NCI-H2107 treated with DMSO at 0.1 percent for 48 hours (cell line): ENCODE measurements at regions not wholly inside any gene's neighbourhood (a gene's known extent, or its start where the extent isn't known, plus 50 kb on each side); places are given as distances from the start of the nearest gene placed in this dataset.
"Not testable (repeated sequence)": the region's sequence is repeated elsewhere in the genome, so short reads cannot be mapped to it uniquely, and the experiment has no call there.

Experiments
- DNase-seq: peaks from one replicate; lab custom pipeline; 2025; ENCODE audit not compliant: unreplicated experiment; lab: John Stamatoyannopoulos, UW

- no peak for DNase-seq
Observed at GRCh38 chrX:96502507-96502906, 182.1 kb upstream of the DIAPH2 start.

GRCh38 chrX:96529386-96529785 is 155.3 kb upstream of the DIAPH2 start:
- not testable (repeated sequence) for DNase-seq

GRCh38 chrX:96538104-96538725 is 146.4 kb upstream of the DIAPH2 start:
- DNase-seq = no peak

DNA sequence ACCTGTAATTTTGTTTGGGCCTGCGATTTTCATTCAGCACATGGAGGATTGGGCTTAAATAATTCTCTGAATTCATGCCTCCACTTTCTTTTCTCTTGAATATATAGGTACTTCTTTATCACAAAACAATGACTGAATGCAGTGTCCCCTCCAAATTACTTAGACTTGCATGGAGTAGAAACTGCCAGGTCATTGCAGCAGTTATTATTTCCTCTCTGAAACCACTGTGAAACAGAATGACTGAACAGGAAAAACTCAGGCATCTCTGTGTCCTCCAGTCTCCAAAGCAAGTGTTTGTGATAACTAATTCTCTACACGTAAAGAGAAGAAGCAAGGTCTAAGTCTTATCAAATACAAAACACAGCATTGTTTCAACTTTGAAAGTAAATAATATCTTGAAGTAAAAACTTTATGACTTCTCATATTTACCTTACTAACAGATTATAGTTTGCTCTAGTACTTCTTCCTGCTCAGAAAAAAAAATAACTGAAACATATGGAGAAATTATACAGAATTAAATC is 144.5 kb upstream of the DIAPH2 start:
- DNase-seq = no peak

GRCh38 chrX:96546281-96546680 is 138.4 kb upstream of the DIAPH2 start:
- DNase-seq = not testable (repeated sequence)

DNA sequence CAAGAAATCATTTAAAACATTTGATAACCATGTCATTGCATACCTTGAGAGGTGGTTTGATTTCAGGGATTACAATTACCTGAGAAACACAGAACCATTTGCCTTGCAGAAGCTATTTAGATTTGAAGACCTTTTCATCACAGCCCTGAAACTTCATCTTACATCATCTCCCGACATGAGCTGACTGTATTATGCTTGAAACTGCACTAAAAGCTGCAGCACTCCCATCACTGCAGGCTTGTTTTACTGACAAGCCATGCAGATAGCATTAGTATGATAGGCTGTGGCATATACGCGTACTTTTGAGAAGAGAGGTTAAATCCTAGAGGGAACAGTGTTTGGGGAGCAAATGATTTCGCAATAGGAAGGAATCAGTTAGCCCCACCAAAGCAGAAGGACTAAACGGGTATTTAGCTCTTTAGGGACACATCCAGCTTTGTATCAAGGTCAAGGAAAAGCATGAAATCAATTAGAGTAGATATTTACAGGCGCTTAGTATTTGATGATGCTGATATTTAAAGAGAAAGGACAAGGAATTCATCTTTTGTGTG is 133.2 kb upstream of the DIAPH2 start:
- DNase-seq = no peak

DNA sequence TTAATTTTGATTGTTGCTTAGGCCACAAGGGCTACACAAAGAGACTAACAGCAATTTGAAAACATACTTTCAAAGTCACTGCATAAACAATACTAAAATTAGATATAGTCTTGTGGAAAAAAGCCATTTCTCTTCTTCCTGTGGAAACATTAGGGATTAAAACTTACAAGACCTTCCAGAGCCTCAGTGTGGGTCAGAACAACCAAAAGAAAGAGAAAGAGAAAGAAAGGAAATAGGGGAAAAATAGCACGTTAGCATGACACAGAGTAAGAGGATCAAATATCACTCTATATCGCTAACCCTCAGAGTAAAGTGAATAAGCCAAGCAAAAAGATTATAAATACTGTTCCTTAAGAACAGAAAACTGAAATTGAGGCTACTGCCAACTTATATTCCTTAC is 127.8 kb upstream of the DIAPH2 start:
- DNase-seq = no peak

- not testable (repeated sequence) for DNase-seq
Observed at GRCh38 chrX:96561129-96561528, 123.5 kb upstream of the DIAPH2 start.

DNA sequence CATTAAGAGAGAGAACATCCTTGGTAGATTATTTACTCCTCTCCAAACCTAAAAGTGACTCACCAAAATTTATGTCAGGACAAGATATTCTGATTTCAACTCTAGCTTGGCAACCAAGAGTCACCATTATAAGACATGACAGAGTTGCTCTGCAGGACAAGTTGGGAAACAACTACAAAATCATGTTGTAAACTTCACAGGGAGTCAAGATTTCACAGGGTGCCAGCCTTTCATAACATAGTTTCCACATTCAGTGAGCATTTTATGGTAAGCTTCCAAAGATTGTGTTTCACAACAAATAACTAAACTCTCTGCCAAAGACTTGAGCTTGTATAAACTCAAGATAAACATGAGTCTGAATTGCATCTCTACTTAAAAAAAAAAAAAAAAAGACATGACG is 121.0 kb upstream of the DIAPH2 start:
- no peak for DNase-seq

DNA sequence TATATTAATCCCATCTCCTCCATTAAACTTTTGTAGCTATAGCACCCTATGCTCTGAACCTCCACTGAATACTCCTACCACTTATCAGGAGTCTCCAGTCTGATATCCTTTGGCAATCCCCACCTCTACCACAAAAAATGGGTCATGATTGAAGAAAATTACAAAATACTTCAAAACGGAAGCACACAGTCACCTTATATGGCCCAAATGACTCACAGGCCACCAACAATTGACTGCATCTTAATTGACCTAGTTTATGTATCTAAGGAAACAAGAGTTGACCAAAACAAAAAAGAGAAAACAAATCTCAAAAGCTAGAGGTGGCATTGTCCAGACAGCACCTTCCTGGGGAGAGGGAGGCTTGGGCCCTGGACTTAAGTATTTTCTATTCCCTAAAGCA is 120.0 kb upstream of the DIAPH2 start:
- DNase-seq = no peak

GRCh38 chrX:96566878-96567277 is 117.8 kb upstream of the DIAPH2 start:
- no peak for DNase-seq

GRCh38 chrX:96568071-96568470 is 116.6 kb upstream of the DIAPH2 start:
- no peak for DNase-seq

DNA sequence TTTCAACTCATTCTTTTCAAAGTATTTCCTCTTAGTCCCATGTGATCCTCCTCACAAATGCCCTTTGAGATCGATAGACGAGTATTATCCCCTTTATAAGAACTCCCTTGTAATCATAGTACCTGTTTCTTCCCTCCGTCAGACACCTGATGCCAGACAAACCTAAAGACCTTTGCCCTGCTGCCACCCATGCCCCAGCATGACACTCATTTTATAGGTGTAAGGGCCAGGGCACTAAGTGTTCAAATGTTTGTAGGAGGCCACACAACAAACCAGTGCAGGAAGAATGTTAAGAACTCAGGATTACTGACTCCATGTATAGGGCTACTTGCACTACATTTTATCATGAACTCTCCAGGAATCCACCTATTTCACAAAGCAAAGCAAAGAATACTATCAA is 115.6 kb upstream of the DIAPH2 start:
- no peak for DNase-seq

GRCh38 chrX:96575011-96575410 is 109.6 kb upstream of the DIAPH2 start:
- DNase-seq = no peak

DNA sequence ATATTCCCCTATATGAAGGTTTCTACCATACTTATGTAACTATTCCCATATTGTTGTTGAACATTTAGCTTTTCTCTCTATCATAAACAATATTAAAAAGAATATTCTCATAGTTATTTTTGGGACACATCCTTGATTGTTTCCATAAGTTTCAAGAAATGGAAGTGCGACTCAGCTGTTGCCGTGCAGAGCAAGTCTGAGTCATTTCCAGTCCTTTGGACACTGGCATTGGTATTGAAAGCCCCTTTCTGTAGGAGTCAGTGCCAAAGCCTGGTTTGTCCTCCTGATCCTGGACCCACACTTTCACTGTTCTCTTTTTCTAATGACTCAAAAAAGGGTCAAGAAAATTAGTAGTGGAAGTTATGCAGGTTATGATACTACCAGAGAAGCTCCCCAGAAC is 108.3 kb upstream of the DIAPH2 start:
- no peak for DNase-seq

- DNase-seq = no peak
Observed at GRCh38 chrX:96578781-96579180, 105.9 kb upstream of the DIAPH2 start.

GRCh38 chrX:96579252-96579651 is 105.4 kb upstream of the DIAPH2 start:
- no peak for DNase-seq

DNA sequence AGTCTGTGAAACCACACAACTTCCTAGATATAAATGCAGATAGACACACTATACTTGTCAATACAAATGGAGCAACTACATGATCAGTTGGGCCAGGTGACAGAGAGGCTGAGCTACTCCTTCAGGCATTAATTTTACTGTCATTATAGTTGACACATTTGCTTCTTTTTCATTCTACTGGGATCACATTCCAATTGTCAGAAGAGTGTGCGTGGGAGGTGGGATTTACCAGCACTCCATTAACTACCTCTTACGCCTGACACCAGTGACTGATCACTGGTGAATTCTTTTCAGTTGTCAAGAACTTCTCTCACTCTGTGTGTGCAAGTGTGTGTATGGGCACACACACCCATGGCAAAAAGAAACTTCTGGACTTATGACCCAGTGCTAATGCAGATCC is 94.2 kb upstream of the DIAPH2 start:
- DNase-seq = no peak

DNA sequence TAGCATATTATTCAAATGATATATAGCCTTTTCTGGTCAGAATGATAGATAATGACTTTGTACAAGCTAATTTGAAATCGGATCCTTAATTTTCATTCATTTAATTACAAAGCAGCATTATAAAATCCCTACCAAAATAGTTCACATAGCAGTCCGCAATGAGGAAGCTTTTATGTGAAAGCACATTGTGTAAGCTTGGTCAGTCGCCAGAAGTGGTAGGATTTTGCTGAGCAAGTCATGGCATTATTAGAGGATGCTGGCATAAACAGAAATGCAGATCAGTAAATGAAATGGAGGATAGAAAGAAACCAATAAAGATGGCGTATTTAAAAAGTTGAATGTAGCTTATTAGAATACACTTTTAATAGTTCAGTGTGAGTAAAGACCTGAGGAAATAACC is 93.2 kb upstream of the DIAPH2 start:
- DNase-seq = no peak

DNA sequence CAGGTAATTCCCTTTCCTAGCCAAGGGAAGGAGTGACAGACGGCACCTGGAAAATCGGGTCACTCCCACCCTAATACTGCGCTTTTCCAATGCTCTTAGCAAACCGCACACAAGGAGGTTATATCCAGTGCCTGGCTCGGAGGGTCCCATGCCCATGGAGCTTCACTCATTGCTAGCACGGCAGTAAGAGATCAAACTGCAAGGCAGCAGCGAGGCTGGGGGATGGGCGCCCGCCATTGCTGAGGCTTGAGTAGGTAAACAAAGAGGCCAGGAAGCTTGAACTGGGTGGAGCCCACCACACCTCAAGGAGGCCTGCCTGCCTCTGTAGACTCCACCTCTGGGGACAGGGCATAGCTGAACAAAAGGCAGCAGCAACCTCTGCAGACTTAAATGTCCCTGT is 86.8 kb upstream of the DIAPH2 start:
- DNase-seq = not testable (repeated sequence)

DNA sequence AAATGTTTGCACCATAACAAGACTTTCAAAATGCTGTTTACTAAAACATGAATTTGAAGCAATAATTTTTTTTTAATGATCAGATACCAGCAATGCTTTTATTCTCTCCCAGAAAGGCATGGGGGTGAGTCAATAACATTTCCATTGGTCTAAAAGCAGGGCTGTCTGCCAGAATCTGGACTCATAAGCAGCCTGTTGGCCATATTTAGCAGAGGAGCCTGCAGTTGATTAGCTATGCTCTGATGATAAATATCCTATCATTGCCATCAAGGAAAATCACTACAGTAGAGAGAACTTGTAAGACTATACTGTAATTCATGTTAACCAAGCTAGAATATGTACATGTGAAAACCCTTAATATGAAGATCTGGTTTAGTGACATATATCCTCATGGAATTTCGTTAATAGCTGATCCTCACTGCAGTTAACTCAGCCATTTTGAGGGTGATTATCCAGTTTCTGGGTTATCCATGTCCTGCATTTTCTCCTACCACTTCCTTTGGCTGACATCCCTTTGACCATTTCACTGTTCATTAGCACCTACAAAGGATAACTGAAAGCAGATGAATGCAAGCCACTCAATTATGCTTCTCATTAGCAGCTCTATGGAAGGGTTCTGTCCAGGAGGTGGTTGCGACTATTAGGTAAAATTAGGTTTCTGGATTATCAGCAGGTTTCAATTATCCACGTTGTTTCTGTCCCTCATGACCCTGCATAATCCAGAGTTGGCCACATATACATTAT is 72.9 kb upstream of the DIAPH2 start:
- no peak for DNase-seq

DNA sequence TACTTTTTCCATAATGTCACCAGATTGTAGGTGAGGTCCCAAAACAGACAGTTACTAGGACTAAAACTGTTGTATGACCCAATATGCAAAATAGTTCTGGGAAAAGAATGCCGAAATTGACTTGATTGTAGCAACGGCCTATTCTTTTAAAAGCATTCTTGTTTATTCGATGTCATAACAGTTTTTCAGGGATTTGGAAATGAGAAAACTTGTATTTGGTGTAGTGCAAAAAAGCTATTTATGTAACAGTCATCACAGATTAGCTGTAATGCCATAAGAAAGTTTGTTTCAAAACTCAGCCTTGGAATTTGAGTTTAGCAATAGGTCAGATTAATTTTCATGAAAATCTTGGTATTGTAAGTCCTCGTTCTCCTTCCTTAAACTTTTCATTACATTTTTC is 69.2 kb upstream of the DIAPH2 start:
- DNase-seq = no peak
